ENCODE measurements at regions not wholly inside any gene's neighbourhood (a gene's known extent, or its start where the extent isn't known, plus 50 kb on each side); places are given as distances from the start of the nearest gene placed in this dataset.
"Not testable (repeated sequence)": the region's sequence is repeated elsewhere in the genome, so short reads cannot be mapped to it uniquely, and the experiment has no call there.

DNA sequence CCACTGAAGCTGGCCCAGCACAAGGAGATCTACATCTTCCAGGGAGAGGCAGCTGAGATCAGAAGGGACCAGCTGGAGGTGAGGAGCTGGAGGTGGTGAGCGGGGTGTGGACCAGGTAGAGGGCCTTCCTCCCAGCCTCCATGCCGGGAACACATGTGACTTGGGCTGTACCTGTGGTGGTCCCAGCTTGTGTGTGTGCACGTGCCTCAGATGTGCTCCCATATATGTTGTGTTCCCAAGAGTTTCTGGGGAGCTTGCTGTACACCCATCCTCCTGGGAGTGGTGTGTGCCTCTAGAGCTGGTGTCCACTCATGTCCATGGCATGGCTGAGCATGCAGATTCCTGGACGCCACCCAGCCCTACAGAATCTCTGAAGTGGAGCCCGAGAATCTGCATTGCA, 183.7 kb upstream of the AKAP13 start:
- DNase-seq (ENCODE audit: low spot score): not testable (repeated sequence)

DNA sequence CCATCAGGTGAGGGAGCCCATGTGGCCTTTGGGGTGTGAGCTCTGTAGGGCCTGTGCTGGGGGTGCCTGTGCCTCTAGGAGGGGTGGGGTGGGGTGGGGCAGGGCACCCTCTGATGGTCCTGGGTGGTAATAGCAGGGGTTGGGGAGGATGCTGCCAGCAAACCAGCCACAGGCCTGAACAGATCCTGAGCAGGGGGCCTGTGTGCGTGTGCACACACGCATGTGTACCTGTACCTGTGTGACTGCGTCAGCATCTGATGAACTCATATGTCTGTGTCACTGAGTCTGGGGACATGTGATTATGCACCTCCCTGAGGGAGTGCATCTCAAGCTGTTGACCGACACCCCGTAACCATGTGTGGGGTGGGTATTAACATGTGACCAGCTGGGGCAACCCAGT, 182.8 kb upstream of the AKAP13 start:
- not testable (repeated sequence) for DNase-seq (ENCODE audit: low spot score)

DNA sequence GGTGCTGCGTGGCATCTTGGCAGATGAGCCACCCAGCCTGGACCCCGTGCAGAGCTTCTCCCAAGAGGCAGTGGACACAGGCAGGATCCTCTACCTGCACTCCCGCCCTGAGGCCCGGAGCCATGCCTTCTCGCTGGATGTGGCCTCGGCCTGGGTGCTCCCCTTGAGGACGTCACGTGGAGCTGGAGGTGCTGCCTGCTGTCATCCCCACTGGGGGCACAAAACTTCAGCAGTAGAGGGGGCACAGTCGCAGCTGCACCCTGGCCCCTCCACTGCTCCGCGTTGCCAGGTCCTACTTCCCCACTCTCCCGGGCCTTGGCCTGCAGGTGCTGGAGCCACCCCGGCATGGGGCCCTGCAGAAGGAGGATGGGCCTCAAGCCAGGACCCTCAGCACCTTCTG, 182.0 kb upstream of the AKAP13 start:
- not testable (repeated sequence) for DNase-seq (ENCODE audit: low spot score)

DNA sequence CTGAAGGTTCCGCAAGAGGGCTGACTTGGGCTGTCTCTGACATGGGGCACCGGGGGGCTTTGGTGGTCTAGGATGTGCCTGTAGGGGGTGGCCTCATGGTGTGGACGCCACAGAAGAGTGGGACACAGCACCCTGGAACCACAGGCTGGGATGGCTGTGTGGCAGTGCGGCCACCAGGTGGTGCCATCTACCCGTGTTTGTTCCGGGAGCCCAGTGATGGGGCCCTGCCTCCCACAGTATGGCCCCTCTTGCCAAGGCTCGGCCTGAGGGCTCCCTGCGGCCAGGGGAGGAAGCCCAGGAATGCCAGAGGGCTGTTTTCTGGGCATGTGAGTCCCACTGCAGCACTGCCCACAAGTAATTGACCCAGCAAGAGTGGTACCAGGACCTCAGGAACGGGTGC, 180.2 kb upstream of the AKAP13 start:
- DNase-seq (ENCODE audit: low spot score): not testable (repeated sequence)

DNA sequence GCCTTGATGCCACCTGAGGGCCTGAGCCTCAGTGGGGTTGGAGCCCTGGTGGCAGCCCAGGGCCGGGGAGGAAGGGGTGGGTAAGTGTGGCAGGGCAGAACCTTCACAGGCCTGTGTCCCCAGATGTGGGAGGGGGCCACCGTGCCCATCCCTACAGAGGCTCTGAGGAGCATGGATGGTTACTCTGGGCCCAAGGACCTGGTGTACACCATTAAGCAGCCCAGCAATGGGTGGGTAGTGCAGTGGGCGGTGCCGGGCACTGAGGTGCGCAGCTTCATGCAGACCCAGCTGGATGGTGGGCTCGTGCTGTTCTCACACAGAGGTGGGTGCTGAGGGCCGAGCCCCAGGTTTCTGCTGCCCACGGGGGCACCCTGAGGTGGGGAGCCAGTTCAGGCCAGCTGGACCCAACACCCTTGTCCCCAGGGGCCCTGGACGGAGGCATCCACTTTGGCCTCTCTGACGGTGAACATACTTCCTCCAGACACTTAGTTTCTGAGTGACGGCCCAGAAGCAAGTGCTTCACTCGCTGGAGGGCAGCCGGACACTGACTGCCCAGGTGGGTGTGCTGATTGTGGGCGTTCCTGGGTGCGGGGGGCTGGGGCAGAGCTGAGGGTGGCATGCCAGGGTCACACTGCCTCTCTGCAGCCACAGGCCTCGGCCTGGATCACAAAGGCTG, 179.1 kb upstream of the AKAP13 start:
- DNase-seq (ENCODE audit: low spot score): not testable (repeated sequence)

DNA sequence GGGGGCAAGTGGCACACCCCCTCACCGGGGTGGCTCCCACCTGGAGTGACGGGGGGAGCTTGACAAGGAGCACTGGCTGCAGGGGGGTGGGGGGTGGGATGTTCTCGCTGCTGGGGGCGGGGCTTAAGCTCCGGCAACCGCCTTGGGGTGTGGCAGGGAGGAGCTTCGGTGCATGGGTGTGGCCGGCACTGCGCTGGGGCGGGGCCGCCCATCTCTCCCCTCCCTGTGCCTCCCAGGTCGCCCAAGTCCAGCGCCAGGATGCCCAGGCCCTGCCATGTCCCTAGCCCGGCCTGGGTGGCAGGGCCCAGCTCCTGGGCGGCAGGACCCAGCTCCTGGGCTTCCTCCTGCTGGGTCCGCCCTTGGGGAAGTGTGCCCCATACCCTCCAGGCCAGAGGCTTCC, 175.9 kb upstream of the AKAP13 start:
- DNase-seq (ENCODE audit: low spot score): not testable (repeated sequence)

DNA sequence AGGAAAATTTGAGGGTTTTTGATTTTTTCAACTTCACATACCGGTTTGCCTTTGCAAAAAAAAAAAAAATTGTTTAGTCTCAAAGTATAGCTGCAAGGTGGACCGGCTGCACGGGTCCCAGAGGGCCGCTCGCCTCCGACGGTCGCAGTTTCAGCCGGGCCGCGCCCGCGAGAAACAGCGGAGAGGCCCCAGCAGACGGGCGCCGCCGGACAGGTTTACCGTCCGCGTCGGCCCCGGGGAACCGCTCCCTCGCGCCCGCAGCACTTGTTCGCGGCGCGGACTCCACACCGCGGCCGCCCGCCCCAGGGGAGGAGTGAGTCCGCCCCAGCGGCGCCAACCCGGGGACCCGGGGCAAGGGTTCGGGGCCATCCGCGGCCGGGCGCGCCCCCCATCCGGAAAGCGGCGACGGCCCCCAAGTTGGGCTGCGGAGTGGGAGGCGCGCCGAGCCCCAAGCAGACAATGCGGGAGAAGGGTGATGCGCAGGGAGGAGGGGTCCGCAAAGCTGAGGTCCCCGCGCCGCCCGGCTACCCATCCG, 146.5 kb upstream of the AKAP13 start:
- not testable (repeated sequence) for DNase-seq (ENCODE audit: low spot score)

DNA sequence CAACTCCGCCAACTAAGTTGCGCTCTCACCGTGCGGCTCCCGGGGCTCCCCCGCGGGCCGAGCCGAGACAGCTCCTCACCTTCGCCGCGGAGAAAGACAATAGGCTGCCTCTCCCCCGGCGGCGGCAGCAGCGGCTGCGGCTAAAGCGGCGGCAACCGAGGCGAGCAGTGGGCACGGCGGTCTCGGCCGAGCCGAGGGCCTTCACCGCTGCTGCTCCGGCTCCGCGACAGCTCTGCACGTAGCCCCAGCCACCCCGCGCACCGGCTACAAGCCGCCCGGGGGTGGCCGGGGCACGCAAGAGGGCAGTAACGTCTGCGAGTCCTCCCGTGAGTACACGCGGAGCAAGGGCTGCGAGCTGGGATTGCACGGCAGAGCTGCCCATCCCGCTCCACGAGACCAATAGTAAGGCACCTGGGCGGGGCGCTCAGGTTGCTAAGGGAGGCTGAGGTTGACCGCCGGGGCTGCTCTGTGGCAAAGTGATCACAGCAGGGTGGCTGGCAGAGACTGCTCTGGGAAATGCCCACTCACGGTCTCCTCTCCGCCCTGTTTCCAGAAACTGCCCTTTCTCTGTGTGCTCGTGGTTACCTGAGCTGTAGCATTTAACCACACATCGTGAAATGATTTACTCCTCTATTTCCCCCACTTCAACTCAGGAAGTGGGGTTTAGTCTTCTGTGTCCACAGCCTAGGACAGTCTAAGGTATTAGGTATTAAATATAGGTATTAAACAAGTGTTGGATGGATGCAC, 145.8 kb upstream of the AKAP13 start:
- not testable (repeated sequence) for DNase-seq (ENCODE audit: low spot score)

DNA sequence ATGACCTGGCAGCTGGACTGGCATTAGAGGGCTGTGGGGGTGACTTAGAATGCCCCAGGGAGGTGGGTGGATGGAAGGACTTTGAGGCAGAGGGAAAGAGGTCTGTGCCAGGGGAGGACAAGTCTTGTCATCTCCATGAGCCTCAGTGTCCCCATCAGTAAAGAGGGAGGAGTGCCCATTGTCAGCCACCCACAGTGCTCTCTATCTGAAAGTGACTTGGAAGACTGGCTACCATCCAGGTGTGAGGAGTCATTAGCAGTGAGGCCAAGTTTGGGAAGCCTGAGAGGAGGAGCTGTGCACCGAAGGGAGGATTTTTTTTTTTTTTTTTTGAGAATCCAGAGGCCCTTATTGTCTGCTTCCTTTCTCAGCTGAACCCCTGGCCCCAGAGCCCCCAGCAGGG, 136.3 kb upstream of the AKAP13 start:
- not testable (repeated sequence) for DNase-seq (ENCODE audit: low spot score)

DNA sequence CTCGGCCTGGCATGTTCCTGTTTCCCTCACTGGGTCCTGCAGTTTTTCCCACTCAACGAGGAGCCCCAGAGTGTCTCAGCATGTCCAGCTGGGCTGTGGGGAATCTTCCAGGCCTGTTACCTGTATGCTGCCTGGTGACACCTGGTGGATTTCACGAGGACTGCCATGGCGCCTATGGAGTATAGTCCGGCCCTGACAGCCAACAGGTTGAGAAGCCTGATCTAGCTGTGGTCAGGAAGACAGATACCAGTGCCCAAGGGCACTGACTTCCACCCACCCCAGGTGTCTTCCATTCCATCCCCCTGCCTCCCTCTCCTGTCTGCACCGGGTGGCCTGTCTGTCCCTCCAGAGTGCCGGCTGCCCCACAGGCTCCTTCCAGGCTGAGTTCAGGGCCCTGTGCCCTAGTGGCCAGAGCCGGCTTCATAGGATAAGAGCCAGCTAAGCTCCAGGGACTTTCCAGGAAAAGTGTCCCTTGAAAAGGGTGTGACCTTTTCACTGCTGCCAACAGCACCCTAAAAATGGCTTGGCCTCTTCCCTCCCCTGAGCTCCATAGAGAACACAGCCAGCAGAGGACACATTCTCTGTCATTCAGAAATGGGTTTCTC, 129.4 kb upstream of the AKAP13 start:
- not testable (repeated sequence) for DNase-seq (ENCODE audit: low spot score)

DNA sequence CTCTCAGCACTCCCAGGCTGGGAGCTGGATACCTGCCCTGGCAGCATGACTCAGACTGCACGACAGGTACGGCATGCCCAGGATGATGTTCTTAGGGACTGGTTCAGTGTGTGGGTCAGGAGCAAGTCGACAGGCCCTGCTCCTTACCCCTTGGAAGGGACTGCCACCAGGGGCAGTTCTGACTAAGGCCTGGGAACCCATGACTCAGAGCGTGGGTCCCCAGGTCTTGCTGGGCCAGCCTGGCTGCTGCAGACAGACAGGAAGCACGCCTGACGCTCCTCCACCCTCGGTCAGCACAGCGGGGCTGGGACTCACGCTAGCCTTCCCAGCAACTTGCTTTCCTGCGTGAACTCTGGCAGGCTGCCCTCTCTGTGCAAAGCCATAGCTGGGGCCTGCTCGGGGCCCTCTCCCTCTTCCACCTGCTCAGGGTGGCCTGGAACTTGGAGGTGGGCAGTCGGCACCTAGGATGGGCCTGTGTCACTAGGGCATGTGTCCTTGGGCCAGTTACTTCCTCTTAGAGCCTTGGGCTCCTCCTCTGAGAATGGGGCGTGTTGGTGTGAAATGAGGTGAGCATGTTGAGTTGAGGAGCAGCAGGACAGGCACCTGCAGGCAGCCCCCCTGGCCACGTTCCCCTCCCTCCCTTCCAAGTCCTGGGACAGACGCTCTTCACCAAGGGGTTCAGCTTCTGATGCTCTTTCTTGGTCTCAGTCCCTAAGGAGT, 127.0 kb upstream of the AKAP13 start:
- DNase-seq (ENCODE audit: low spot score): not testable (repeated sequence)

DNA sequence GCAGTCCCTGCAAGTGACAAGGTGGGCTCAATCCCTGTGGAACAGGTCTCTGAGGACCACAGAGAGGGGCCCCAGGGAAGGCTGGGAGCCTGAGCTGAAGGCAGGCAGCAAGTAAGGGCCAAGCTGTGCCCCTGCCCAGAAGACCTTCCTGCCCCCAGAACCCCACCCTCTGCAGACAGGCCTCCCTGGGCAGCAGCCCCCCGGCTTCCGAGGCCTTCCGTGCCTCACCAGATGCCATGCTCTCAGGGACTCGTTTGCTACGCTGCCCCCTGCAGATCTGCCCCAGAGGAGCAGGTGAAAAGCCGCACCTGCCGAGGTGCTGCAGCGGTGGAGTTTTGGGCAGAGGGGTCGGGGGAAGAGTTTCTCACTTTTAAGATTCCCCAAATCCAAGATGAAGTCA, 125.4 kb upstream of the AKAP13 start:
- DNase-seq (ENCODE audit: low spot score): not testable (repeated sequence)

DNA sequence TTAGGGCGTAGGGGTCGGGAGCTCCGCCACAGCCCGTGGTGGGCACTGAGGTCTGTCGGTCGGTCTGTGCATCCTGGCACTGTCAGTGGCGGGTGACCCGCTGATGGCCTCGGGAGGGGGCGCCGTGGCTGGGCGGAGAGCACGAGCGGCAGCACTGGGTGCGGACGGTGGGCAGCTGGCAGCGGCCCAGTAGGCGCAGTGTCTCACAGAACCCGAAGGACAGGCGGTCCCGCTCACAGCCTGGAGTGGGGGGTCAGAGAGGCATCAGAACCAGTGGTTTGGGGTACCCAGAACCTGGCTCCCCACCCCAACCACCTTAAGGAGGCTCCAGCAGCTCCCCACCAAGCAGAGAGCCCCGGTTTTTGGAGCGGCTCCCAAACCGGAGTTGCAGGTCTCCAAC, 124.9 kb upstream of the AKAP13 start:
- DNase-seq (ENCODE audit: low spot score): not testable (repeated sequence)

DNA sequence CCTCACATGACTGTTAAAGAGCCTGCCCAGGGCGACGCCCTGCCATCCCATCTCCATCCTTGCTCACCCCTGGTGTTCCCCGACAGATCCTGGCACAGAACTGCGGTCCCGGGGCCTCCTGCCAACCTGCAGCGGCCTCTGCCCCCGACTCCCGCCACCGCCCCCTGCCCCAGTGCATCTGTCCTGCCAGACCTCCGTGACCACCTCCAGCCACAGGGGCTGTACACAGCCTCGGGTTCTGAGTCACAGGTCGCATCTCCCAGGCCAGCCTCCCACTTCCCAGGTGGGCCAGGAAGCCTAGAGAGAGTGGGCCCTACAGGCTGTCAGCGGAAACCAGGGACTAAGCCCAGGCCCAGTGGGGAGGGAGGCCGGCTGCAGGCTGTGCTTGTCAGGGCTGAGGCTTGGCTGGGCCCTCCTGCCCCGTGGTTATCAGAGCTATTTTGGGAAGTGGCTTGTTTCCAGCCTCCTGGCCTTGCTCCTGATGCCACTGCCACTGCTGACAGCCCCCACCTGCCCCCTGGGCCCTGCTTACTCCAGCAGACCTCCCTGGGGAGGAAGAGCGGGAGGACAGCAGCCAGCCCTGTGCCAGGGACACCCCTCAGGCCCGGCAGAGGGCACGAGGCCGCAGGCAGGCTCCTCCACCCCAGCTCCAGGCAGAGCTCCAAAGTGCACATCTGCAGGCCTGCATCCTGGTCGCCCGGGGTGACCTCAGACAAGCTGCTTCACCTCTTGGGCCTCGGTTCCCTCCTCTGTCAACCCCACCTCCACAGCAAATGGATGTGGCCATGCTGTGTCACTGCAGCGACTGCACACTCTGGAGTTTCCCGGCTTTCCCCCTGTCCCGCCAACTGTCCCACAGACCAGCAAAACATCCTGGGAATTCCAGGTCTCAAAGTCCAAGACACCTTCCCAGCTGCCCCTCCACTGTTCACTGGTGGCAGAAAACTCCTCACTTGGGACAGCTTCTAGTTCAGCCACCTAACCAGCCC, 124.1 kb upstream of the AKAP13 start:
- DNase-seq (ENCODE audit: low spot score): not testable (repeated sequence)

DNA sequence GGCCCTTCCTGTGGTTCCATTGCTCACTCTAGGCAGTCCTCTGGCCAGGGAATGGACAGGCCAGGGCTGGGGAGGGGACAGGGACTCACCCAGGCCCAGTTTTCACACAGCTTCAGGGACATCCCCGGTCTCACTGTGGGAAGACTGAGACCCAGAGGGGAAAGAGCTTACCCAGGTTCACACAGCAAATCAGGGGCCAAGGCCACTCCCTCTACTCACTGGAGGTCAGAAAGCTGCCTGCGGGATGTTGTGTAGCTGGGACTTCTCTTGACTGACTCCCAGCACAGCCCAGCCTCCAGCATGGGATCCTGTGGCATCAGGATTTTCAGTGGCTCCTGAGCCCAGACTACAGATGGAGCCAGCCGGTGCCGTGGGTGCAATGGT, 122.3 kb upstream of the AKAP13 start:
- not testable (repeated sequence) for DNase-seq (ENCODE audit: low spot score)

DNA sequence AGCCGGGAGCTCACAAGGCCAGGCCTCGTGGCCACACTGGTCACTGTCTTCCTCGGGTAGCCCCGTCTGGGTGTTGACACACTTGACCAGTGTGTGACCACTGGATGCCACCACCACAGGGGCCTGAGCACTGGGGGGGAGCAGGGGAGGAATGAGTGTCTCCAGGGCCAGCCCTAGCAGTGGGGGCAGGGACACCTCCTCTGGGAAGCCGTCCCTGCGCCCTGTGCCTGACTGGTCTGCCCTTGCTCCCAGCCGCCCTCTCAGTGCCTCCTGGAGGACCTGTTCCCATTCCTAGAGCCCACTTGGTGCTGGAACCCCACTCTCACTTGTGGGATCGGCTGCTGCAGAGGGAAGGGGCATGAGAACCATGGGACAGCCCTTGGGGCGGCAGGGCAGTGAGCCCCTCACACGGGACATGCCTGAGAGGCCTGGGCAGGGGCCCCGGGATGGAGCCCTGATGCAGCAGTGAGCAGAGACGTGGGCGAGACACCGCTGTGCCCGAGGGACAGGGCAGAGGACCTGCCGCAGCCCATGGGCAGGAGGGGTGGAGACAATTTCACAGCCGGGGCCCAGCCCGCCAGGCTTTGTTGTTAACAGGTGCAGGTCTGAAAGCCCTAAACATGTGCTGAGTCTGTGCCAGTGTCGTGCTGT, 121.7 kb upstream of the AKAP13 start:
- not testable (repeated sequence) for DNase-seq (ENCODE audit: low spot score)

DNA sequence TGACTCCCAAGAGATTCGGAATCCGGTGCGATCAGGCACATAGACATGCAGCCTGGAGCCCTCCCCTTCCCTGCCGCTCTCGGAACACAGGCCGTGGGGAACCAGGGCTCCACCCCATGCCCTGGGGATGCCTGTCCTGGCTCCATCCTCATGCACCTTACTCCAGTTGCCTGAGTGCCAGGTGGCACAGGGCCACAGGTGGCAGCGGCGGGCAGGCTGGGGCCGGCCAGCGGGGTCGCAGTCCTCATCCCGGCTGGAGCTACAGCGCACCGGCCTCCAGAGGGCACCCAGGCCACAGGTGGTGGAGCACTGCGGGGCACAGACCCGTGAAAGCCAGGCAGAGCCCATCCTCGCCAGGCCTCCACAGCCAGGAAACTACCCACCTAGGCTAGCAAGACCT, 119.9 kb upstream of the AKAP13 start:
- not testable (repeated sequence) for DNase-seq (ENCODE audit: low spot score)

DNA sequence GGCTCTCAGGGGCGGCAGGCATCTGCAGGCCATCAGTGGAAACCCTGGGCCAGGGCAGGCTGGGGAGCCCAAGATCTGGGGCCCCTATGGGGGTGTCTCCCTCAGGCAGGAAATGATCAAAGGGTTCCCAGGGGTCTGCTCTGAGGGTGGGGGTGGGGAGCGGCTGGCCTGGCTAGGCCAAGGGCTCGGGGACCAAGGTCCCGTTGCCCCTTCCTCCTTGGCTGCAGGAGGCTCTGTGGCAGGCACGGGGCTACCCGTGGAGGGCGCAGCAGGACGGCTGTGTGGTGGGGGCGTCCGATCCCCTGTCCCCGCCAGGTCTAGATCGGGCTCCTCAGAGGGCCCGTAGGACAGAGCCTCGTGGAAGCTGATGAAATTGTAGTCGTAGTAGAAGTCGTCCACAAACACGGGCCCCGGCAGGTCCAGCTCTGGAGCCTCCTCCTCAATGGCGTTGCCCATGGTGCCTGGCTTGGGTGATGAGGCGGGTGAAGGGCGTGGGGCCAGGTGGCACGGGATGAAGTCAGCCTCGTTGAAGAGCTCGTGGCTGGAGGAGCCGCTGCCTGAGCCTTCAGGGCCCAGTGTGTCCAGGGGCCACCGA, 117.8 kb upstream of the AKAP13 start:
- not testable (repeated sequence) for DNase-seq (ENCODE audit: low spot score)

DNA sequence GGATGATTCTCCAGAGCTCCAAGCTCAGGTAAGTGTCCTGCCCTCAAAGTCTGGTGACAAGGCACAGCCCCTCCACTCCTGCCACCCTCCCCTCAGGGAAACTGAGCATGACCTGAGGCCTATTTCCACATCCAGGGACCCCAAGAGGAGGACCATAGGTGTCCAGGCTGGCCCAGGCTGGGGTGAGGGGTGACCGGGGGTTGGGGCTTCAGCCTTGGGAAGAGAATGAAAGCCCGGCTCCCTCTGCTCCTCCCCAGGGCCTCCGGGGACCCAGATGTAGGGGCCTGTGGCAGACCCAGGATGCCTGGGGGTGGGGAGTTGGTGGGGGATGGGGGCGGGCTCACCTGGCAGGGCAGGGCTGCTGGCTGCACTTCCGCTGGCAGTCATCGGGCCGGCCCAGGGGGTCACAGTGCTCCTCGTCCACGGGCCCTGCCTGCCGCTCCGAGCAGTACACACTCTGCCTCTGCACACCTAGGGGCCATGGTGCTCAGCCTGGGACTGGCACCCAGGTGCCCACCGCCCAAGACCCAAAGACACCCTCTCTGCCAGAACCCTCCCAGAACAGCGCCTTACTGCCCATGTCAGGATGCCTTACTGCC, 116.5 kb upstream of the AKAP13 start:
- not testable (repeated sequence) for DNase-seq (ENCODE audit: low spot score)
